Kidney (tissue), 13 donors: ENCODE measurements at regions not wholly inside any gene's neighbourhood (a gene's known extent, or its start where the extent isn't known, plus 50 kb on each side); places are given as distances from the start of the nearest gene placed in this dataset.

ENCODE experiments used
- DNase-seq, 5 donors: peaks; one replicate each; pipeline ENCODE4 v3.0.0-alpha.2; 2013 to 2020
- FAIRE-seq: peaks from 2 replicates; lab custom pipeline; 2012; peaks lifted over from hg19 to GRCh38; lab: Jason Lieb, UNC
- H3K27ac ChIP-seq, 2 donors: one replicate each; pipeline ENCODE4 v1.7.0; 2013; ENCODE audit warnings: low read depth in 2 of 2, low read length in 2 of 2, inconsistent platforms in 1 of 2
- H3K27me3 ChIP-seq: one replicate; pipeline ENCODE4 v1.7.1; 2013; ENCODE audit warnings: low read length, inconsistent platforms; ENCODE audit not compliant: control insufficient read depth, insufficient read depth
- H3K36me3 ChIP-seq, 3 donors: one replicate each; pipeline versions ENCODE4 v1.7.0 to v1.7.1; 2013; ENCODE audit warnings: low read length in 3 of 3, control low read depth in 1 of 3, inconsistent platforms in 1 of 3; ENCODE audit not compliant: insufficient read depth in 3 of 3, control insufficient read depth in 2 of 3
- H3K4me1 ChIP-seq, 3 donors: one replicate each; pipeline versions ENCODE4 v1.7.0 to v1.7.1; 2013; ENCODE audit warnings: low read length in 3 of 3, inconsistent platforms in 1 of 3, low read depth in 1 of 3; ENCODE audit not compliant: control insufficient read depth in 2 of 3, insufficient read depth in 2 of 3
- H3K4me3 ChIP-seq, 3 donors: one replicate each; pipeline versions ENCODE4 v1.7.0 to v1.8.1; 2013; ENCODE audit warnings: low read length in 3 of 3, control low read depth in 1 of 3, inconsistent platforms in 1 of 3
- H3K9ac ChIP-seq, 3 donors: one replicate each; pipeline versions ENCODE4 v1.7.0 to v1.7.1; 2013; ENCODE audit warnings: low read length in 3 of 3, control low read depth in 1 of 3, inconsistent platforms in 1 of 3
- H3K9me3 ChIP-seq, 3 donors: one replicate each; pipeline versions ENCODE4 v1.7.0 to v1.7.1; 2013; ENCODE audit warnings: low read length in 3 of 3, control low read depth in 1 of 3, inconsistent platforms in 1 of 3; ENCODE audit not compliant: control insufficient read depth in 2 of 3, insufficient read depth in 1 of 3
- intact Hi-C: fragments of 100-400 bp; cut with DNase I; formaldehyde crosslinking; loops from one replicate; pipeline ENCODE4 v1.11.1; 2022
- TF ChIP-seq, protein P1 (sequence below): IDR thresholded peaks from 3 replicates; pipeline ENCODE4 v1.5.1; 2012; ENCODE audit warnings: mild to moderate bottlenecking, moderate library complexity, borderline replicate concordance; ENCODE audit not compliant: insufficient read depth; ENCODE audit errors: extremely low read depth
- donor health status: control.
- donor health status: control.
- donor health status: control.
- donor health status: control.
- donor health status: control.
- donor health status: DM: yes; HTN: yes; CAD: no.
- donor health status: Normal renal cell carcinoma (clear cell type).

DNA sequence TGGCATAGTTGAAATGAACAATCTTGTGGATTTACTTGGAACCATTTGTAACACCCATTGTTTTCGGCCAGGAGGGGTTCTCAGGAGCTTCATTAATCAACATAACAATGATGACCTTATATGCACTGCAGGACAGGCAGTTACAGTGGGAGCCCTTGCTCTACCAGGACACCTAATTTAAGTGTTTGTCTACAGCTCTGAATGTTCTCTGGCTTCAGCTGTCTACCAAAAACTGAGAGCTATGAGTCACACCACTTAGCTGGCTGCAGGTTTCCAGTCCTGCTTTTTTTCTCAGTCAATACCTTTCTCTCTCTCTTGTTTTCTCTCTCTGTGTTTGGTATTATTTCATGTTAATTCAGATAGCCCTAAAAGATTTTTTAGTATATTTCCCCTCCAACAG, 105.4 kb upstream of the MBNL2 start:
- no peak overlapping the region for H3K9ac ChIP-seq
- TF ChIP-seq, protein P1, sequence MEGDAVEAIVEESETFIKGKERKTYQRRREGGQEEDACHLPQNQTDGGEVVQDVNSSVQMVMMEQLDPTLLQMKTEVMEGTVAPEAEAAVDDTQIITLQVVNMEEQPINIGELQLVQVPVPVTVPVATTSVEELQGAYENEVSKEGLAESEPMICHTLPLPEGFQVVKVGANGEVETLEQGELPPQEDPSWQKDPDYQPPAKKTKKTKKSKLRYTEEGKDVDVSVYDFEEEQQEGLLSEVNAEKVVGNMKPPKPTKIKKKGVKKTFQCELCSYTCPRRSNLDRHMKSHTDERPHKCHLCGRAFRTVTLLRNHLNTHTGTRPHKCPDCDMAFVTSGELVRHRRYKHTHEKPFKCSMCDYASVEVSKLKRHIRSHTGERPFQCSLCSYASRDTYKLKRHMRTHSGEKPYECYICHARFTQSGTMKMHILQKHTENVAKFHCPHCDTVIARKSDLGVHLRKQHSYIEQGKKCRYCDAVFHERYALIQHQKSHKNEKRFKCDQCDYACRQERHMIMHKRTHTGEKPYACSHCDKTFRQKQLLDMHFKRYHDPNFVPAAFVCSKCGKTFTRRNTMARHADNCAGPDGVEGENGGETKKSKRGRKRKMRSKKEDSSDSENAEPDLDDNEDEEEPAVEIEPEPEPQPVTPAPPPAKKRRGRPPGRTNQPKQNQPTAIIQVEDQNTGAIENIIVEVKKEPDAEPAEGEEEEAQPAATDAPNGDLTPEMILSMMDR: no peak
- no peak overlapping the region for H3K27ac ChIP-seq
- no peak for FAIRE-seq
- H3K36me3 ChIP-seq: no peaks in the 10 kb centered on the region
- no peak for DNase-seq
- no peaks in the 10 kb centered on the region for H3K27me3 ChIP-seq
- intact Hi-C loops: no loop called here
- H3K4me1 ChIP-seq: peaks cover 0 to 13% (median 0%) of the 10 kb centered on the region in 3 donors
- H3K9me3 ChIP-seq: no peaks in the 10 kb centered on the region
- no peak overlapping the region for H3K4me3 ChIP-seq

DNA sequence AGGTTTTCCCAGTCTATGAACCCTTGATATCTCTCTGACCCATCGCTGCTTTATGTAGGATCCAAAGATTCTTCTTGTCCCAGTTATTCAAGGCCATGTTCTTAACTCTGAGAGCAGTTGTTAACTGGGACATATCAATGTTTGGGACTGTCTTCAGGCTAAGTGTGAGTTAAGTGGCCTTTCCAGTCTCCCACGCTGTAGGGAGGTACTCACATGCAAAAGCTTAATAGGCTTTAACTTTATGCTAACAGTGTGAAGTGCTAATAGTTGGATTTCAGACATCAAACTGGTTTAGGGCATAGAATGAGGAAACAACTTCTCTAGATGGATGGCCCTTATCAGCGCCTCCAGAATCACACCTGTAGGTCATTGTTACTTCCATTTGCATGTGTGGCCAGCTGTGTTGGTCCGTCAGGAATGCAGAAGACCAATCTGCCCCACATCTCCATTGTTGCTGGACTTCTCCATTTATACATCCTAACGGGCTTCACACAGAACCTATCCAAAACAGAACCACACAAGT, 104.7 kb upstream of the MBNL2 start:
- no peak for DNase-seq
- Histone ChIP-seq H3K9ac (no peak overlapping the region), H3K9me3 (no peaks in the 10 kb centered on the region), H3K4me3 (no peak overlapping the region), H3K36me3 (no peaks in the 10 kb centered on the region), H3K4me1 (peaks cover 0 to 13% (median 0%) of the 10 kb centered on the region in 3 donors), H3K27ac (no peak overlapping the region), H3K27me3 (no peaks in the 10 kb centered on the region)
- no peak for FAIRE-seq
- intact Hi-C loops: no loop called here
- TF ChIP-seq, protein P1: no peak

DNA sequence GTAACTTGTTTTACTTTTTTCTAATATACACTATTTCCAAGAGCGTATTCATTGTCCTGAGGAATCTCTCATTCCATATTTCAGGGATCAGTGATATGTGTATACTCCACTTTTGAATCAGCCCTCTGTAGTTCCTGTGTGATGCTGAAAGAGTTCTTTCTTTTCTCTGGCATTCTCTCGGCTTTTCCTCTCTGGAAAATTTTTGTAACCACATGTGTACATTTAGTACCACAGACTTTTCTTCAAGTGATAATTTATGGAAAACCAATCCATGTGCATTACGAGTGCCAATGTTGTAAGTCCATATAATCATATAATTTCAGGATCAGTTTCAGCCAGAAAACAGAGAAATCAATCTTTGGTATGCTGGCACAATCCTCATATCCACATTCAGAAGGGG, 102.2 kb upstream of the MBNL2 start:
- no peak for DNase-seq
- no peak for FAIRE-seq
- intact Hi-C loops: loop anchor here (10.0 kb wide), 1 partner anchor 95 kb away; no protein-coding TSS in a partner anchor

More for the DNA sequence above, 102.2 kb upstream of the MBNL2 start:
- TF ChIP-seq, protein P1: no peak
- H3K9me3 ChIP-seq: no peaks in the 10 kb centered on the region
- no peaks in the 10 kb centered on the region for H3K27me3 ChIP-seq
- no peak overlapping the region for H3K4me3 ChIP-seq
- no peak overlapping the region for H3K9ac ChIP-seq
- peaks cover 0 to 10% (median 0%) of the 10 kb centered on the region in 3 donors for H3K4me1 ChIP-seq
- H3K36me3 ChIP-seq: no peaks in the 10 kb centered on the region
- H3K27ac ChIP-seq: no peak overlapping the region
